GM18505 (cell line): ENCODE measurements at regions not wholly inside any gene's neighbourhood (a gene's known extent, or its start where the extent isn't known, plus 50 kb on each side); places are given as distances from the start of the nearest gene placed in this dataset.

Experiments
- ATAC-seq: cut with Tn5 transposase; IDR thresholded peaks from one replicate; pipeline ENCODE4 v1.9.1; 2021; ENCODE audit not compliant: unreplicated experiment
- POLR2A ChIP-seq: IDR thresholded peaks from 4 replicates; pipeline ENCODE4 v1.6.1; 2011; ENCODE audit warnings: borderline replicate concordance; ENCODE audit not compliant: insufficient read depth, insufficient read length; ENCODE audit errors: extremely low read depth

DNA sequence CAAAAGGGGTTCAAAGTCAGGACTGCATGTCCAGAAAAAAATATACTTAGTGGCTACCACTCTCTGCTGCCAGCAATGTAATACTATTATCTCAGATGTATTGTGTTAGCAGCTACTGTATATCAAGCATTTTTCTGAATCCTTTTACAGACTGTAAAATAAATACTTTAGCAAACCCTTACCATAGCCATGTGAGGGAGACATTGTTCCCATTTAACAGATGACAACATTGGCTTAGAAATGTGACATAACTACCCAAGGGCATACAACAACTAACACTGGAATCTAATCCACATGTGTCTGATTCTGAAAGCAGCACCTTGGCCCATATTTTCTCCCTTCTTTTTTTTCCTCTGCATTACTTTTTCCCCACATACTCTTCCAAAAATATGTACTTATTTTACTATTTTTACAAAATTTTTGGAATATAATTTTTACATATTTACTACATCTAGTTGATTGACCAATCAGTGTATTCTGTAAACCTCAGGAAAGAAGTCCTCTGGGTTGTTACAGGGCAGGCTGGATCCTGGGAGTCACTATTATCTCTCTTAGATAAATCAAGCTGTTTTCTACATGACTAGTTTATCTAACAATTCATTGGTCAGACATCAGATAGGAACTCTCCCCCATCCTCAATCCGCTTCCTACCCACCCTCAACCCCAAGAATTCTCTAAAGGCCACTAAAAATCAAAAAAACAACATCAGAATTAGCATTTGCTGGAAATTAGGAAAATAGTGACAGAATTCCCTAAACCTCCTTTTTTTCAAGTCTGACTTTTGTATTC is 154.1 kb downstream of the BTG1 start:
- no peak for ATAC-seq
- no peak for TF ChIP-seq POLR2A

DNA sequence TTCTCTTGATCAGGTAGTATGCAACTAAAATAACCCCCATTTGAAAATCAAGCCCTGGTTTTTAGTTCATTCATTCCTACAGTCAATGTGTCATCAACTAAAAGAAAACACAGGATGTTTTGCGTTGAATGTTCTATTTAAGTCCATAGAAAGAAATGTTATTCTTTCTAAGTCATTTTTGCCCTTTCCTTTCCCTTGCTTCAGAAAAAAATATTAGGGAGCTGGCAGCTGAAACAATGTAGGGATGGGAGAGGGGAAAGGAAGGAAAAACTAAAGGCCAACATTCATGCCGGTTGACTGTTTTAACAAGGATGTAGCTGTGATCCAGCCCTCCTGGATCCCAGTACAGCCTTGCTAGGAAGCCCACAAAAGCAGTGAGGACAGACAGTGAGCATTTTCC is 155.1 kb downstream of the BTG1 start:
- no peak for ATAC-seq
- no peak for TF ChIP-seq POLR2A

DNA sequence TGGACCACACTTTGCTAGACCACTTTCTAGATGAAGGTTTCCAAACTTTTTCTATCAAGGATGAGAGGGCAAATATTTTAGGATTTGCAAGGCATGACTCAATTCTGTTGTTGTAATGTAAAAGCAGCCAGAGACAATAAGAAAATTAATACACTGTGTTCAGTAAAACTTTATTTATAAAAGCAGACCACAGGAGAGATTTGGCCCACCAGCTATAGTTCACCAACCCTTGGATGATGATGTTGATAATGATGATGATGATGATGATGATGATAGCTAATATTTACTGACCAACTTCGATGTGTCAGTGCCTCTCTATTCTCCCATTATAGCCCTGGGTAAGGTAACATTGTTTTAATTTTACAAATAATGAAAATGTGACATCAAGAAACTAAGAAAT is 156.5 kb downstream of the BTG1 start:
- ATAC-seq, result no peak
- TF ChIP-seq POLR2A, result no peak

DNA sequence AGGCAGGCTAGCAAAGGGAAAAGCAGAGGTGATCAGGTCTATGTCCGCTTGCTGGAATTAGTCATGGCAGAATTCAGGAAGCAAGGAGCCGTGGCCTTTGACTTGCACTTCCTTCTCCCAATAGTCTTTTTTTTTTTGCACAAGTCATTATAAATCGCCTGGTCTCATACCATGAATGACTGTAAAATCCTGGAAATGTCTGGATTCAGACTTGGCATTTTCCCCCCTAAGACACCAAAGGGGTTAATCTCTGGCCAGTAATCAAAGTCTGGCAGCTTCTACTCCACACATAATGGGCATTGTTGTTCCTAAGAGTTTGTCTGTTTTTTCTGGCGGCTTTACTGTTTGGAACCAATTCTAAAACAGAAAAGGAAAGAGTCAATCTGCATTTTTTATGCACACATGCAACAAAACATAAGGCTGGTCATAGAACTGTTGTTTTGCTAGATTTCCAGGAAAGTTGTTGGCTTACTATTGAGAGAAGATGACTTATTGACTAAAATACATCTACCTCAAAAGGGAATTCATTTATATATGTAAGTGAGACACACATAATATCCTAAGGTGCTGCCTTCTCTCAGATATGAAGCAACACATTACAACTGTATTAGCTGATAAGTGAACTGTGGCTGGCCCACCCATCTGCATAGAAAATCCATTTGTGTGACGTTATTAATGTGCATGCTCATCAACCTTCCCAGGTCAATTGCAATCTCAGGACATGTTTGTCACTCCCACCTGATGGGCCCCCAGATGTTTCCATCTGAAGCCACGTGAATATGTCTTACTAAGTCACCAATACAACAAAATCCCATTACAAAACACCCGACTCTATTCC is 157.3 kb downstream of the BTG1 start:
- no peak for TF ChIP-seq POLR2A
- ATAC-seq, result no peak

DNA sequence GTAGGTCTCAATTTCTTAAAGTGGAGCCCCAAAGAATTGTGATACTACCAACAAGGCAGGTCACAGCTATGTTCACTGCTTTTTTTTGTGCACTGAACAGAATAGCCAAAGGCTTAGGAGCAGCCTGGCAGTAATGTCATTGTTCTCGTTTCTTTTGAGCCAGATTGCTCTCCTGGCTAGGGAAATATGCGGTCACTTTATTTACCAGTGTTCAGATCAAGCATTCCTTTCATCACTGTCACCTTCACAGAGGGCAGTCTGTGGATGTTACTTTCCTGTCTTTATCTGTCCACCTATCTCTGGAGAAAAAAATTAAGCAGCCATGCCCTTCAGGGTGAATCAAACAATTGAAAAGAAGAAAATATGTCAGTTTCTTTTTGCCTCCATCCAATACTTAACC is 159.6 kb downstream of the BTG1 start:
- TF ChIP-seq POLR2A, result no peak
- ATAC-seq, result no peak

DNA sequence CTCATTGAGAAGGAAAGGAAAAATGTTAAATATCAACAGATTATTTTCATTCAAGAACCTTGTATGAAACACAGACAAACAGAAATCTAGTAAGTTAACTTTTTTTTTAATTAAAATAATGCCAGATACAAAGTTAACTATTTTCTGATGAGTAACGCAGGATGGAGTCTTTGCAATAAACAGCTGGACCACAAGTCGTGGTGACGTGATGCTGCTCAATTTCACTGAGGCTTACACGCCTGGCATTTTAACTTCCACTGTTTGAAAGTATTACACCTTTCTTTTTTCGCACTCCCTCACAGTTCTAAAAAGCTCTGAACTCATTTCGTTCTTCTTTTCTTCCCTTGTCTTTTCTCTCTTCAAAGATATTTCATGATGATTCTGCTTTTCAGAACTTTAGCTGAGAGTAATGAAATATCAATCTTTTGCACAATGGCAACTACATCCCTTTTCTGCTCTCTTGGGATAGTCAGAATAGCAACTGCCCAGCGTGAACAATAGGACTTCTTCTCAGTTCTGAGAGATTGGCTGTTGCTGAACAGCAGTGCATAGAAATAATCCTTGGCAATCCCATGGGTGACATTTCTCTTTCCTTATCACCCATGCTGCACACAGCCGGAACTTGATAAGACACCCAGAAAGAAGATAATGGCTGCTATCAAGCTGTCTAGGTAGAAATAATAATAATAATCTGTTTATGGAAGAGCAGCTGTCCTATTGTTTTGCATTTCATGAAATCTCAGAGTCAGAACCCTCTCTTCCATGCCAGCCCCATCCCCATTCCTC is 160.5 kb downstream of the BTG1 start:
- no peak for TF ChIP-seq POLR2A
- no peak for ATAC-seq

DNA sequence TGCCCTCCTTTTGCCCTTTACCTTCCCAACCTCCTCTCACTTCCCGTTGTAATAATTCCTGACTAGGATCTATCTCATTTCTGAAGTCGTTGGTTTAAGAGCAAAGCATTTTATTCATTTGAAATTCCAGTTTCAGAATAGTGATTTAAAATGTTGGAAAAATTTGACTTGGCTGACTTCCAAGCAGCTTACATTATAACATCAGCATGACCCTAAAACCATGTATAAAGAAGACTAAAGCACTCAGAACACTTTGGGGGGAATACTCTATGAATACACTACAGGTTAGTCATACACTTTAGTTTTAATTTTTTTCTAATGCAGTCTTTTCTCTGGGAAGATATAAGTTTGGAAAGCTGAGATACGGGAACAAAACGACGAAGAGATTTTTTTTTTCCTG is 161.1 kb downstream of the BTG1 start:
- no peak for TF ChIP-seq POLR2A
- no peak for ATAC-seq

DNA sequence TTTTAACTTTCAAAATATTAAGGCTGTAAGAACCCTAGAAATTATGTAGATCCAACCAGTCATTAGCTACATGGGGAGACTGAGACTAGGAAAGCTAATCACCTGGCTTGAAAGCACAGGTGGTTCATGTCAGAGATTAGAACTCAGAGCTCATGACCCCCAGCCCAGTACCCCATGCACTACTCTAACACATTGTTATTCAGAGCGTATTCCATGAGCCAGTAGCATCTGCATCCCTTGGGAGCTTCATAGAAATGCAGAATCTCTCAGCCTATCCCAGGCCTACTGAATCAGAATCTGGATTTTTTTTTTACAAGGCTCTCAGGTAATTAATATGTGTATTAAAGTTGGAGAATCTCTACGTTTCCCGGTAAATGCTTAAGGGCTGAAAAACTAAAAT is 161.7 kb downstream of the BTG1 start:
- ATAC-seq, result no peak

DNA sequence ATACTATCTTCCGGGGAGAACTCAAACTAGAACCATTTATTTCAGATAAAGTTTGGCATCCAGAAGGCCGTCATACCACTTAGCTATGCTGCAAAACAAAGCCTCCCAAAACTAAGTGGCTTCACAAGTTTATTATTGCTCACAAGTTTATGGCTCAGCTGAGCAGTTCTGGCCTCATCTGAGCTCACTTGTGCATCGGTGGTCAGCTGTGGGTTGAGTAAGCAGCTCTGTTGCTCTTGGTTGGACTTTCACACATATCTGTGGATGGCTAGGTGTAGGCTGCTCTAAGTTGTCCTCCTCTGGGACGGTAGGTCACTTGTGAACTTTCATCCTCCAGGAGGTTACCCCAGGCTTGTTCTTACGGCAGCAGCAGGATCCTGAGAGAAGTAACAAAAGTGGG is 162.7 kb downstream of the BTG1 start:
- TF ChIP-seq POLR2A, result no peak
- ATAC-seq, result no peak

More for the DNA sequence above, 161.7 kb downstream of the BTG1 start:
- no peak for TF ChIP-seq POLR2A

DNA sequence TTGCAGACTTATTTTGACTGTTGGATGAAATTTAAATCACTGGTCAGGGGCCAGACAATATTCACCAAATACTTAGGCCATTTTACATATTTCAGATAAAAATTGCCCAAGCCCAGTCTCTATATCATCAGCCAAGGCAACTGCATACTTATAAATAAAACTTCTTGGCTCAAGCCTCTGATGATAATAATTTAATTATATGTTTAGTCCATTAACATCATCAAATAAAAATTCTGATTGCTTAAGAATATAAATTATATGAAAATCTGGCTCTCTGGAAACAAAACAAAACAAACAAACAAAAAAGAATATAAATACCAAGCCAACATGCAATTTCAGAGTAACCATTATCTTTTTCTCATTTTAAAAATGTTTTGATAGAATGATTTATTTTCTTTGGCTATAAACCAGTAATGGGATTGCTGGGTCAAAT is 165.2 kb downstream of the BTG1 start:
- no peak for ATAC-seq

DNA sequence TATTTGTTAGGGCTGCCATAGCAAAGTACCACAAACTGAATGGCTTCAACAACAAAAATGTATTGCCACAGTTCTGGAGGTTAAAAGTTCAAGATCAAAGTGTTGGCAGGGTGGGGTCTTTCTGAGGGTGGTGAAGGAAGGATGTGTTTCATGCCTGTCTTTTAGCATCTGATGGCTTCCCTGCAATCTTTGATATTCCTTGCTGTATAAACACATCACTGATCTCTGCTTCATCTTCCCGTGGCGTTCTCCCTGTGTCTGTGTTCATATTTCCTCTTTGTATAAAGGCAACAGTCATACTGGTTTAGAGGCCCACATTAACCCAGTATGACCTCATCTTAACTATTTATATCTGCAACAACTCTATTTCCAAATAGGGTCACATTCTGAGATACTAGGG is 167.5 kb downstream of the BTG1 start:
- ATAC-seq, result no peak
- no peak for TF ChIP-seq POLR2A

More for the DNA sequence above, 165.2 kb downstream of the BTG1 start:
- TF ChIP-seq POLR2A, result no peak

DNA sequence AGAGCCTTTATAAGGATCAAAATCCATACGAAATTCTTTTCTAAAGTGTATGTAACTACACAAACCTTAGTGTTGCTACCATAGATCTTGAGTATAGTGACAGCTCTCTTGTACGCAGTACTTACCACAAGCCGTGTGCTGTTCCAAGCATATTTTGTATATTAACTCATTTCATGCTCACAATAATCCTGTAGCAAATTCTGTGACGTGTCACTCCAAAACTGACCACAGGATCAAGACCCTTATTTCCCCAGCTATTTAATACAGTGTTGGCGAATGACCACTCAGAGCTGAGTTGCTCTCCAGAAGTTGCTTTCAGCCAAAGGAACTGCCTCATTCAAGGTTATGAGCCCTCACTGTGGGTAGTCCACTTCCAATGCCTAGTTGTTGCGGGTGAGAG is 169.8 kb downstream of the BTG1 start:
- ATAC-seq, result no peak
- TF ChIP-seq POLR2A, result no peak

DNA sequence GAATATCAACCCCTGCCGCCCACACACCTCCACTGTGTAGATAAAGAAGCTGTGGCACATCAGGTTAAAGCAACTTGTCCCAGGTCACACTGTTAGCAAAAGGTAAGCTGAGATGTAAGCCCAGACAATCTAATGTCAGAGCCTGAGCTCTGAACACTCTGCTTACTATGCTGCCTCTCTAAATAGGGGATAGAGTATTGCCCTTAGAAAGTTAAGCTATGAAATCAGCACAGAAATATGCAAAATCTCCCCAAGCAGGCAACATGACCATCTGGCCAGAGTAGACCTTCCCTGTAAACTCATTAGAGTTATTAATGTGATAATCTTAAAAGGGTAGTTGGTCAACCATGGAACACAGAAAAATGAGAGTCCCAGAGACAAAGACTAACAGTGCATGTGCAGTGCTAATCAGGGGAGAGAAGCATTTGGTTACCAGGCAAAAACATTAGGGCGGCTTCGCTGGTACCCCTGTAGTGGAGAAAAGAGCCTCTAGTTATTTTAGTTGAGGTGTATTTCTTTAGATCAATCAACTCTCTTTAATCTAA is 171.0 kb downstream of the BTG1 start:
- no peak for TF ChIP-seq POLR2A
- no peak for ATAC-seq

DNA sequence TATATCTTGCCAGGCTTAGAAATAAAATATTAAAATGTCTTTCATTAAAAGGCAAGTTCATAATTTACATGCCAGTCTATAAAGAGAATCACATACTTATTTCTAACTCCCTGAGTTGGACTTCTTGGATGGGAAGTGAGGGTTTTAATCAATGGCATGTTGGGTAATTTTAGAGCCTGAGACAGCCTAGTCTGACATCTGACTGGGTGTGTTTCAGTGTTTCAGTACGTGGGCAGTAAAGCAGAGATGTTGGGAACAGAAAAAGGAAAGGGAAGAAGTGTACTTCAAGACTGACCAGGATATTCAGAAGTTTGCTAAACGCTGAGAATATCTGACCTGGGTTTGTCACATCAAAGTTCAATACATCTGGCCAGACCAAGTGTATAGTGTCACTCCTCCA is 171.8 kb downstream of the BTG1 start:
- ATAC-seq, result no peak
- TF ChIP-seq POLR2A, result no peak

DNA sequence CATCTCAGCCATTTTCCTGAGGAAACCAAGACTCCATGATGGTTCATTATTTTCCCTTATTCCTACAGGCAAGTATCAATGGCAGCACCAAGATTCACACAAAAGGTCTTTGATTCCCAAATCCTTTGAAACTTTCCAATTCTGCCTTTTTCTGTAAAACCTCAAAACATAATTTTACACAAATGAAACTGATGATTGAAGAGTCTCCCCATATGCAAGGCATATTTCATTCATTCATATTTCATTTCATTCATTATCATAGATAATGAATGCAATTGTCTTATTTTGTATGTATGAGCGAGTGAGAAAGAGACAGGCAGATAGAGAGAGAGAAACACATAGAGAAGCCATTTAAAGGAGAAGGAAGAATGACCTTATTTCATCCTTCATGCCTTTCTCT is 172.8 kb downstream of the BTG1 start:
- ATAC-seq, result no peak
- TF ChIP-seq POLR2A, result no peak
